ENCODE measurements at regions not wholly inside any gene's neighbourhood (a gene's known extent, or its start where the extent isn't known, plus 50 kb on each side); places are given as distances from the start of the nearest gene placed in this dataset.

GRCh38 chr9:78470741-78471140 is 173.8 kb downstream of the PSAT1 start:
- TF ChIP-seq, protein P1, sequence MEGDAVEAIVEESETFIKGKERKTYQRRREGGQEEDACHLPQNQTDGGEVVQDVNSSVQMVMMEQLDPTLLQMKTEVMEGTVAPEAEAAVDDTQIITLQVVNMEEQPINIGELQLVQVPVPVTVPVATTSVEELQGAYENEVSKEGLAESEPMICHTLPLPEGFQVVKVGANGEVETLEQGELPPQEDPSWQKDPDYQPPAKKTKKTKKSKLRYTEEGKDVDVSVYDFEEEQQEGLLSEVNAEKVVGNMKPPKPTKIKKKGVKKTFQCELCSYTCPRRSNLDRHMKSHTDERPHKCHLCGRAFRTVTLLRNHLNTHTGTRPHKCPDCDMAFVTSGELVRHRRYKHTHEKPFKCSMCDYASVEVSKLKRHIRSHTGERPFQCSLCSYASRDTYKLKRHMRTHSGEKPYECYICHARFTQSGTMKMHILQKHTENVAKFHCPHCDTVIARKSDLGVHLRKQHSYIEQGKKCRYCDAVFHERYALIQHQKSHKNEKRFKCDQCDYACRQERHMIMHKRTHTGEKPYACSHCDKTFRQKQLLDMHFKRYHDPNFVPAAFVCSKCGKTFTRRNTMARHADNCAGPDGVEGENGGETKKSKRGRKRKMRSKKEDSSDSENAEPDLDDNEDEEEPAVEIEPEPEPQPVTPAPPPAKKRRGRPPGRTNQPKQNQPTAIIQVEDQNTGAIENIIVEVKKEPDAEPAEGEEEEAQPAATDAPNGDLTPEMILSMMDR (IDR thresholded peaks at IDR 0.05): no peak
- no peak for TF ChIP-seq POLR2A (IDR thresholded peaks at IDR 0.05)

Measured in stomach (tissue), 4 donors.